GM10266 (cell line): ENCODE measurements at regions not wholly inside any gene's neighbourhood (a gene's known extent, or its start where the extent isn't known, plus 50 kb on each side); places are given as distances from the start of the nearest gene placed in this dataset.

Experiments used
- DNase-seq: peaks from one replicate; pipeline ENCODE4 v3.0.0; 2012; ENCODE audit errors: extremely low spot score
- TF ChIP-seq, protein P1 (sequence below): IDR thresholded peaks from 2 replicates; pipeline ENCODE4 v1.5.1; 2012; ENCODE audit warnings: mild to moderate bottlenecking, low read depth; ENCODE audit not compliant: control insufficient read depth, insufficient read depth; ENCODE audit errors: missing control alignments

GRCh38 chrX:129041319-129041718, 482.0 kb downstream of the SMARCA1 start:
- DNase-seq: no peak
- TF ChIP-seq, protein P1, sequence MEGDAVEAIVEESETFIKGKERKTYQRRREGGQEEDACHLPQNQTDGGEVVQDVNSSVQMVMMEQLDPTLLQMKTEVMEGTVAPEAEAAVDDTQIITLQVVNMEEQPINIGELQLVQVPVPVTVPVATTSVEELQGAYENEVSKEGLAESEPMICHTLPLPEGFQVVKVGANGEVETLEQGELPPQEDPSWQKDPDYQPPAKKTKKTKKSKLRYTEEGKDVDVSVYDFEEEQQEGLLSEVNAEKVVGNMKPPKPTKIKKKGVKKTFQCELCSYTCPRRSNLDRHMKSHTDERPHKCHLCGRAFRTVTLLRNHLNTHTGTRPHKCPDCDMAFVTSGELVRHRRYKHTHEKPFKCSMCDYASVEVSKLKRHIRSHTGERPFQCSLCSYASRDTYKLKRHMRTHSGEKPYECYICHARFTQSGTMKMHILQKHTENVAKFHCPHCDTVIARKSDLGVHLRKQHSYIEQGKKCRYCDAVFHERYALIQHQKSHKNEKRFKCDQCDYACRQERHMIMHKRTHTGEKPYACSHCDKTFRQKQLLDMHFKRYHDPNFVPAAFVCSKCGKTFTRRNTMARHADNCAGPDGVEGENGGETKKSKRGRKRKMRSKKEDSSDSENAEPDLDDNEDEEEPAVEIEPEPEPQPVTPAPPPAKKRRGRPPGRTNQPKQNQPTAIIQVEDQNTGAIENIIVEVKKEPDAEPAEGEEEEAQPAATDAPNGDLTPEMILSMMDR: no peak

- no peak for DNase-seq
- TF ChIP-seq, protein P1: no peak
Measured at GRCh38 chrX:129040124-129040523, 483.2 kb downstream of the SMARCA1 start.

- TF ChIP-seq, protein P1: no peak
- no peak for DNase-seq
Measured at GRCh38 chrX:129039176-129039575, 484.1 kb downstream of the SMARCA1 start.

- TF ChIP-seq, protein P1: no peak
- DNase-seq: no peak
Measured at GRCh38 chrX:129037389-129037788, 485.9 kb downstream of the SMARCA1 start.

GRCh38 chrX:129035180-129035579, 488.1 kb downstream of the SMARCA1 start:
- no peak for DNase-seq
- TF ChIP-seq, protein P1: no peak

DNA sequence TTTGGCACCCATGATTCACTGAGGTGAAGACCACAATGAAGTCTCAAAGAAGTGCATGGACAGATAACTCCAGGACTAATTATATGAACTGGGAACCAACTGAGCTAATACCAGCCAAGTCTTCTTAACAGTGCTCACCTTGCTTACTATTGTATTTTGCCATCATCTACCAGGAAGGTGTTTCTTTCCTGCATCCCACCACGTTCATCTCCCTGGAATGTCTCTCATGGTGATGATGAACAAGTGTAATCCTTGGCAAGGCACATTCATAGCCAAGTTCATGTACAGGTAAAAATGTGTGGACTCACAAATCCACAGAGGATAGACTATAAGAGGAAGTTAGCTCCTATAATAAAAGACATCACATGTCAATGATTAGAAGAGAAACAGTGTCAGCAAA, 489.1 kb downstream of the SMARCA1 start:
- TF ChIP-seq, protein P1: no peak
- DNase-seq: no peak

GRCh38 chrX:129026202-129026601, 497.1 kb downstream of the SMARCA1 start:
- TF ChIP-seq, protein P1: no peak
- no peak for DNase-seq
